A549 (cell line): ENCODE measurements at regions not wholly inside any gene's neighbourhood (a gene's known extent, or its start where the extent isn't known, plus 50 kb on each side); places are given as distances from the start of the nearest gene placed in this dataset.

Source experiments
- ATAC-seq, 2 experiments: fragments of 200-7000 bp in 1 of 2; fragments of >200 bp in 1 of 2; cut with Nextera tagmentation in 1 of 2; cut with Tn5 transposase in 1 of 2; 3 replicates each; pipeline versions ENCODE4 v1.8.0 to v1.9.1; 2018 to 2020; ENCODE audit warnings: mild to moderate bottlenecking in 1 of 2, moderate library complexity in 1 of 2
- CTCF ChIA-PET: fragments of 300-600 bp; sonication (Branson Sonifier 250); formaldehyde crosslinking; extraction: SDS; loops from one replicate; lab custom pipeline; 2021; ENCODE audit warnings: antibody characterized with exemption, inconsistent platforms; lab: Yijun Ruan, JAX
- POLR2A ChIA-PET: fragments of 350-600 bp; formaldehyde crosslinking; extraction: SDS; loops from one replicate; lab custom pipeline; 2021; ENCODE audit warnings: antibody characterized with exemption, inconsistent platforms; lab: Yijun Ruan, JAX
- DNase-seq, 2 experiments: peaks; one replicate each; pipeline versions ENCODE4 v3.0.0 to v3.0.0-alpha.2; 2011 to 2016; ENCODE audit warnings: low read depth in 1 of 2, low spot score in 1 of 2
- FAIRE-seq: peaks from 2 replicates; lab custom pipeline; 2011; peaks lifted over from hg19 to GRCh38; lab: Jason Lieb, UNC
- H3K27ac ChIP-seq, 2 experiments: fragments of >200 bp; sonication (Bioruptor Twin); formaldehyde crosslinking; 3 replicates each; pipeline ENCODE4 v1.5.1; 2016 to 2017
- H3K4me1 ChIP-seq: fragments of >200 bp; sonication (Bioruptor Twin); formaldehyde crosslinking; 3 replicates; pipeline ENCODE4 v1.6.1; 2016
- H3K4me2 ChIP-seq: fragments of >200 bp; sonication (Bioruptor Twin); formaldehyde crosslinking; 3 replicates; pipeline ENCODE4 v1.6.1; 2016
- H3K4me3 ChIP-seq: fragments of >200 bp; sonication (Bioruptor Twin); formaldehyde crosslinking; 3 replicates; pipeline ENCODE4 v1.5.1; 2016
- H3K9me3 ChIP-seq: fragments of >200 bp; sonication (Bioruptor Twin); formaldehyde crosslinking; 3 replicates; pipeline ENCODE4 v1.6.1; 2016
- ATOH8 ChIP-seq: fragments of 250-450 bp; sonication (Bioruptor Pico); IDR thresholded peaks from 2 replicates; pipeline ENCODE4 v1.5.0; 2020; ENCODE audit warnings: low read depth, mild to moderate bottlenecking, moderate library complexity
- BHLHE40 ChIP-seq: IDR thresholded peaks from 2 replicates; pipeline ENCODE4 v1.6.1; 2012; ENCODE audit warnings: low read depth, low read length, inconsistent platforms
- CBX2 ChIP-seq: fragments of 200-600 bp; sonication (generic); IDR thresholded peaks from 2 replicates; pipeline ENCODE4 v1.6.1; 2016; ENCODE audit warnings: low read depth, mild to moderate bottlenecking, borderline replicate concordance
- CBX8 ChIP-seq: fragments of 200-600 bp; sonication (generic); IDR thresholded peaks from 2 replicates; pipeline ENCODE4 v1.6.1; 2016
- CEBPB ChIP-seq, 2 experiments: fragments of >200 bp in 1 of 2; sonication (Bioruptor Twin) in 1 of 2; formaldehyde crosslinking in 1 of 2; IDR thresholded peaks; 2 replicates each; pipeline ENCODE4 v1.6.1; 2012 to 2016
- CHD4 ChIP-seq: fragments of 200-600 bp; sonication (generic); IDR thresholded peaks from 2 replicates; pipeline ENCODE4 v1.6.1; 2016; ENCODE audit warnings: antibody characterized with exemption, mild to moderate bottlenecking, borderline replicate concordance
- EHF ChIP-seq: fragments of 250-450 bp; sonication (Bioruptor Pico); IDR thresholded peaks from 2 replicates; pipeline ENCODE4 v1.5.0; 2020; ENCODE audit warnings: mild to moderate bottlenecking
- EP300 ChIP-seq, 2 experiments: fragments of >200 bp; sonication (Bioruptor Twin); formaldehyde crosslinking; IDR thresholded peaks; 2 replicates in 1 of 2; 3 replicates in 1 of 2; pipeline ENCODE4 v1.6.1; 2016 to 2017
- GATA3 ChIP-seq: IDR thresholded peaks from 2 replicates; pipeline ENCODE4 v1.6.1; 2012; ENCODE audit warnings: borderline replicate concordance
- HEYL ChIP-seq: fragments of 250-450 bp; sonication (Bioruptor Pico); IDR thresholded peaks from 2 replicates; pipeline ENCODE4 v1.8.0; 2021; ENCODE audit warnings: mild to moderate bottlenecking, moderate library complexity
- JUN ChIP-seq, 2 experiments: fragments of >200 bp; sonication (Bioruptor Twin); formaldehyde crosslinking; IDR thresholded peaks; 2 replicates in 1 of 2; 3 replicates in 1 of 2; pipeline ENCODE4 v1.6.1; 2016 to 2017
- KDM1A ChIP-seq: fragments of 200-600 bp; sonication (generic); IDR thresholded peaks from 2 replicates; pipeline ENCODE4 v1.6.1; 2016; ENCODE audit warnings: low read depth, mild to moderate bottlenecking
- KDM5A ChIP-seq: fragments of 200-600 bp; sonication (generic); IDR thresholded peaks from 2 replicates; pipeline ENCODE4 v1.6.1; 2016; ENCODE audit warnings: antibody characterized with exemption, mild to moderate bottlenecking
- MAFK ChIP-seq: fragments of 450-650 bp; IDR thresholded peaks from 2 replicates; pipeline ENCODE4 v1.6.1; 2014; ENCODE audit not compliant: partially characterized antibody
- MAZ ChIP-seq: fragments of 150-350 bp; IDR thresholded peaks from 2 replicates; pipeline ENCODE4 v1.6.1; 2014; ENCODE audit warnings: antibody characterized with exemption, low read depth, low read length, borderline replicate concordance
- MYC ChIP-seq: IDR thresholded peaks from 2 replicates; pipeline ENCODE4 v1.6.1; 2012; ENCODE audit warnings: mild to moderate bottlenecking, inconsistent platforms, low read length, improper control_type of control experiment, borderline replicate concordance
- NPAS2 ChIP-seq: fragments of 250-450 bp; sonication (Bioruptor Pico); IDR thresholded peaks from 2 replicates; pipeline ENCODE4 v1.8.0; 2022; ENCODE audit warnings: mild to moderate bottlenecking, moderate library complexity, borderline replicate concordance
- NR3C1 ChIP-seq: fragments of >200 bp; sonication (Bioruptor Twin); formaldehyde crosslinking; IDR thresholded peaks from 3 replicates; pipeline ENCODE4 v1.6.1; 2017
- PBX3 ChIP-seq: IDR thresholded peaks from 2 replicates; pipeline ENCODE4 v1.6.1; 2012
- POLR2A ChIP-seq: IDR thresholded peaks from 2 replicates; pipeline ENCODE4 v1.6.1; 2012; ENCODE audit warnings: mild to moderate bottlenecking, low read length
- RAD21 ChIP-seq, 2 experiments: fragments of >200 bp in 1 of 2; sonication (Bioruptor Twin) in 1 of 2; formaldehyde crosslinking in 1 of 2; IDR thresholded peaks in 1 of 2; conservative IDR thresholded peaks in 1 of 2; 2 replicates in 1 of 2; 3 replicates in 1 of 2; pipeline ENCODE4 v1.6.1; 2012 to 2018; ENCODE audit warnings: inconsistent platforms in 1 of 2
- RFX5 ChIP-seq: fragments of 450-650 bp; IDR thresholded peaks from 2 replicates; pipeline ENCODE4 v1.7.1; 2014; ENCODE audit warnings: antibody characterized with exemption, mild to moderate bottlenecking, moderate library complexity
- SREBF2 ChIP-seq: fragments of 450-650 bp; IDR thresholded peaks from 2 replicates; pipeline ENCODE4 v1.6.1; 2014; ENCODE audit warnings: mild to moderate bottlenecking, moderate library complexity
- TFCP2L1 ChIP-seq: fragments of 250-450 bp; sonication (Bioruptor Pico); IDR thresholded peaks from 2 replicates; pipeline ENCODE4 v1.5.0; 2021; ENCODE audit warnings: mild to moderate bottlenecking
- TP53 ChIP-seq: fragments of 250-450 bp; sonication (Bioruptor Pico); IDR thresholded peaks from 2 replicates; pipeline ENCODE4 v1.5.0; 2021; ENCODE audit warnings: mild to moderate bottlenecking, moderate library complexity
- ZC3H11A ChIP-seq: fragments of 450-650 bp; IDR thresholded peaks from 2 replicates; pipeline ENCODE4 v1.6.1; 2014; ENCODE audit warnings: antibody characterized with exemption, mild to moderate bottlenecking
- ZSCAN20 ChIP-seq: fragments of 250-450 bp; sonication (Bioruptor Pico); IDR thresholded peaks from 2 replicates; pipeline ENCODE4 v1.8.0; 2022; ENCODE audit warnings: mild to moderate bottlenecking, moderate library complexity
- WGBS: methylation state at CpG from one replicate; pipeline ENCODE4 v1.1.6; 2017; ENCODE audit errors: missing lambda C conversion rate; 5-methylcytosine and 5-hydroxymethylcytosine counted together

GRCh38 chr11:119856681-119857485 is 127.9 kb upstream of the NECTIN1 start:
- no peaks in the 10 kb centered on the region for H3K4me1 ChIP-seq
- no peaks in the 10 kb centered on the region for H3K9me3 ChIP-seq
- no peak overlapping the region for H3K4me2 ChIP-seq
- H3K27ac ChIP-seq = no peak overlapping the region
- no peak overlapping the region for H3K4me3 ChIP-seq
- POLR2A ChIA-PET = no interaction called here
- FAIRE-seq (no peak), DNase-seq (no peak), ATAC-seq (no peak)
- TF ChIP-seq RAD21 (conservative IDR thresholded peaks at IDR 0.05 in 1 of 2, IDR thresholded peaks at IDR 0.05 in 1 of 2) (no peak), ATOH8 (CRISPR knock-in tag) (no peak), CBX2 (no peak), POLR2A (no peak), EP300 (IDR thresholded peaks at IDR 0.05) (no peak), TFCP2L1 (CRISPR knock-in tag) (no peak), KDM1A (no peak), CBX8 (no peak), CHD4 (no peak), MYC (no peak), EHF (CRISPR knock-in tag) (no peak), GATA3 (no peak), TP53 (CRISPR knock-in tag) (no peak), NR3C1 (no peak), MAFK (no peak), SREBF2 (no peak), PBX3 (no peak)
- TF ChIP-seq, all 56 proteins: peak for 0
- CTCF ChIA-PET = no interaction called here
- 9% methylated on average over 8 of the region's 10 CpGs for WGBS

- no peaks in the 10 kb centered on the region for H3K4me1 ChIP-seq
- 11% methylated on average over 1 of the region's 1 CpG for WGBS
- DNase-seq (no peak), FAIRE-seq (no peak), ATAC-seq (no peak)
- no peaks in the 10 kb centered on the region for H3K9me3 ChIP-seq
- no peak overlapping the region for H3K4me3 ChIP-seq
- ChIA-PET POLR2A (no interaction called here), CTCF (no interaction called here)
- no peak overlapping the region for H3K27ac ChIP-seq
- H3K4me2 ChIP-seq = no peak overlapping the region
- TF ChIP-seq RFX5 (no peak), BHLHE40 (no peak), KDM1A (no peak), POLR2A (no peak), NR3C1 (no peak), CBX2 (no peak), MAZ (no peak), JUN (IDR thresholded peaks at IDR 0.05) (no peak), EP300 (IDR thresholded peaks at IDR 0.05) (no peak), CEBPB (IDR thresholded peaks at IDR 0.05) (no peak), ZSCAN20 (CRISPR knock-in tag) (no peak), PBX3 (no peak), NPAS2 (CRISPR knock-in tag) (no peak), ZC3H11A (no peak), KDM5A (no peak), RAD21 (conservative IDR thresholded peaks at IDR 0.05 in 1 of 2, IDR thresholded peaks at IDR 0.05 in 1 of 2) (no peak), HEYL (CRISPR knock-in tag) (no peak)
These were observed 126.1 kb upstream of the NECTIN1 start for GRCh38 chr11:119855066-119855465.
